H1 (cell line): ENCODE measurements at regions not wholly inside any gene's neighbourhood (a gene's known extent, or its start where the extent isn't known, plus 50 kb on each side); places are given as distances from the start of the nearest gene placed in this dataset.

ENCODE experiments used
- CTCF ChIA-PET: fragments of 300-600 bp; sonication (Branson Sonifier 250); formaldehyde crosslinking; loops from one replicate; lab custom pipeline; 2021; ENCODE audit not compliant: partially characterized antibody; lab: Charles Lee
- POLR2A ChIA-PET: fragments of 300-600 bp; sonication (Branson Sonifier 250); formaldehyde crosslinking; loops from one replicate; lab custom pipeline; 2021; ENCODE audit warnings: inconsistent platforms; ENCODE audit not compliant: partially characterized antibody; lab: Charles Lee
- DNase-seq, 2 experiments: peaks; one replicate each; pipeline versions ENCODE4 v3.0.0 to v3.0.0-alpha.2; 2010 to 2022; ENCODE audit warnings: low spot score in 2 of 2, low read depth in 1 of 2, mixed read lengths in 1 of 2
- FAIRE-seq: peaks from 2 replicates; lab custom pipeline; 2011; peaks lifted over from hg19 to GRCh38; lab: Jason Lieb, UNC
- H2AFZ ChIP-seq: 2 replicates; pipeline ENCODE4 v1.8.1; 2012; ENCODE audit warnings: low read length, inconsistent platforms
- H2AK5ac ChIP-seq: 2 replicates; pipeline ENCODE4 v1.6.1; 2013; ENCODE audit warnings: low read depth, low read length
- H2BK120ac ChIP-seq: replicated peaks from 2 replicates; pipeline ENCODE3; 2013; ENCODE audit warnings: low read depth, low read length, inconsistent platforms
- H2BK12ac ChIP-seq: 2 replicates; pipeline ENCODE4 v1.6.1; 2013; ENCODE audit warnings: low read depth, low read length
- H2BK15ac ChIP-seq: 2 replicates; pipeline ENCODE4 v1.6.1; 2013; ENCODE audit warnings: low read length
- H2BK20ac ChIP-seq: 2 replicates; pipeline ENCODE4 v1.6.1; 2013; ENCODE audit warnings: low read length
- H2BK5ac ChIP-seq: 2 replicates; pipeline ENCODE4 v1.6.1; 2013; ENCODE audit warnings: low read depth, low read length
- H3K14ac ChIP-seq: 2 replicates; pipeline ENCODE4 v1.6.1; 2013; ENCODE audit warnings: inconsistent platforms; ENCODE audit not compliant: insufficient read length
- H3K18ac ChIP-seq: 2 replicates; pipeline ENCODE4 v1.6.1; 2013; ENCODE audit warnings: low read length; ENCODE audit errors: extremely low read depth
- H3K23ac ChIP-seq: 2 replicates; pipeline ENCODE4 v1.6.1; 2013; ENCODE audit warnings: inconsistent platforms; ENCODE audit not compliant: insufficient read length
- H3K23me2 ChIP-seq: 2 replicates; pipeline ENCODE4 v1.6.1; 2013; ENCODE audit warnings: low read depth, low read length
- H3K27ac ChIP-seq: 2 replicates; pipeline ENCODE4 v1.6.1; 2011; ENCODE audit warnings: low read depth, low read length, inconsistent platforms
- H3K27me3 ChIP-seq, 4 experiments: replicated peaks in 1 of 4; 1 replicate in 1 of 4; 2 replicates in 3 of 4; pipeline versions ENCODE4 v1.6.1 to v1.8.1; 2011 to 2013; ENCODE audit warnings: low read length in 3 of 4, mild to moderate bottlenecking in 3 of 4, inconsistent platforms in 2 of 4, mixed read lengths in 2 of 4, moderate library complexity in 1 of 4; ENCODE audit not compliant: control insufficient read depth in 3 of 4, insufficient read depth in 3 of 4; ENCODE audit errors: extremely low read depth in 1 of 4
- H3K36me3 ChIP-seq, 4 experiments: 2 replicates each; pipeline versions ENCODE4 v1.6.1 to v1.8.1; 2011 to 2013; ENCODE audit warnings: mild to moderate bottlenecking in 4 of 4, low read length in 3 of 4, moderate library complexity in 2 of 4, control low read depth in 1 of 4, inconsistent platforms in 1 of 4; ENCODE audit not compliant: insufficient read depth in 4 of 4, control insufficient read depth in 2 of 4
- H3K4ac ChIP-seq: replicated peaks from 2 replicates; pipeline ENCODE3; 2013; ENCODE audit warnings: low read length, low read depth, mixed read lengths, inconsistent platforms; ENCODE audit not compliant: insufficient read length
- H3K4me1 ChIP-seq, 4 experiments: replicated peaks in 1 of 4; 1 replicate in 1 of 4; 2 replicates in 3 of 4; pipeline versions ENCODE4 v1.6.1 to v1.8.1; 2011 to 2013; ENCODE audit warnings: low read length in 3 of 4, inconsistent platforms in 2 of 4, mixed read lengths in 1 of 4; ENCODE audit not compliant: insufficient read depth in 4 of 4, control insufficient read depth in 3 of 4
- H3K4me2 ChIP-seq, 2 experiments: 2 replicates each; pipeline versions ENCODE4 v1.6.1 to v1.8.1; 2011 to 2013; ENCODE audit warnings: low read depth in 2 of 2, low read length in 2 of 2, control low read depth in 1 of 2, inconsistent platforms in 1 of 2, mild to moderate bottlenecking in 1 of 2; ENCODE audit not compliant: insufficient read depth in 1 of 2
- H3K4me3 ChIP-seq, 4 experiments: fragments of 200-600, 300-600 bp in 1 of 4; sonication (generic), shearing (Covaris generic), sonication (Bioruptor Twin) in 1 of 4; 2 replicates each; pipeline versions ENCODE4 v1.5.1 to v1.8.1; 2011 to 2016; ENCODE audit warnings: low read length in 4 of 4, low read depth in 3 of 4, control low read depth in 2 of 4, inconsistent platforms in 2 of 4, mild to moderate bottlenecking in 2 of 4, mixed read lengths in 1 of 4, moderate library complexity in 1 of 4; ENCODE audit not compliant: insufficient read depth in 2 of 4; ENCODE audit errors: extremely low read depth in 1 of 4
- H3K56ac ChIP-seq: replicated peaks from 2 replicates; pipeline ENCODE3; 2013; ENCODE audit warnings: low read depth, mild to moderate bottlenecking, mixed read lengths, low read length, inconsistent platforms; ENCODE audit not compliant: insufficient read length
- H3K79me1 ChIP-seq: 2 replicates; pipeline ENCODE4 v1.6.1; 2013; ENCODE audit warnings: low read depth, low read length, control low read depth
- H3K79me2 ChIP-seq, 2 experiments: 2 replicates each; pipeline versions ENCODE4 v1.6.1 to v1.8.1; 2012 to 2013; ENCODE audit warnings: low read length in 2 of 2, mild to moderate bottlenecking in 2 of 2, inconsistent platforms in 1 of 2; ENCODE audit not compliant: insufficient read depth in 2 of 2, control insufficient read depth in 1 of 2
- H3K9ac ChIP-seq, 4 experiments: replicated peaks in 1 of 4; 1 replicate in 1 of 4; 2 replicates in 3 of 4; pipeline versions ENCODE4 v1.6.1 to v1.8.1; 2011 to 2013; ENCODE audit warnings: low read depth in 3 of 4, low read length in 3 of 4, control low read depth in 2 of 4, mild to moderate bottlenecking in 2 of 4, moderate library complexity in 2 of 4, inconsistent platforms in 1 of 4; ENCODE audit errors: extremely low read depth in 1 of 4
- H3K9me3 ChIP-seq, 2 experiments: 2 replicates each; pipeline versions ENCODE4 v1.6.1 to v1.8.1; 2012 to 2013; ENCODE audit warnings: mild to moderate bottlenecking in 2 of 2, moderate library complexity in 2 of 2, control low read depth in 1 of 2, inconsistent platforms in 1 of 2, low read depth in 1 of 2, low read length in 1 of 2, mixed read lengths in 1 of 2; ENCODE audit not compliant: insufficient read depth in 2 of 2
- H4K20me1 ChIP-seq, 2 experiments: replicated peaks in 1 of 2; 2 replicates each; pipeline versions ENCODE3 to v1.8.1; 2011 to 2013; ENCODE audit warnings: inconsistent platforms in 2 of 2, low read length in 2 of 2, mild to moderate bottlenecking in 1 of 2; ENCODE audit not compliant: insufficient read depth in 2 of 2, control insufficient read depth in 1 of 2
- H4K5ac ChIP-seq: 2 replicates; pipeline ENCODE4 v1.6.1; 2013; ENCODE audit warnings: low read length, low read depth, mixed read lengths, inconsistent platforms; ENCODE audit not compliant: insufficient read length
- H4K8ac ChIP-seq: 2 replicates; pipeline ENCODE4 v1.8.0; 2013; ENCODE audit warnings: mild to moderate bottlenecking, moderate library complexity, low read length, inconsistent platforms; ENCODE audit not compliant: insufficient read depth; ENCODE audit errors: extremely low read depth
- H4K91ac ChIP-seq: replicated peaks from 2 replicates; pipeline ENCODE3; 2013; ENCODE audit warnings: low read length, mixed read lengths, inconsistent platforms; ENCODE audit not compliant: insufficient read length
- CEBPB ChIP-seq: IDR thresholded peaks from 2 replicates; pipeline ENCODE4 v1.6.1; 2012; ENCODE audit warnings: low read depth, low read length
- CHD1 ChIP-seq: IDR thresholded peaks from 2 replicates; pipeline ENCODE4 v1.6.1; 2012; ENCODE audit warnings: low read depth, low read length, improper control_type of control experiment
- EZH2 ChIP-seq: fragments of 200-600 bp; sonication (generic); IDR thresholded peaks from 2 replicates; pipeline ENCODE4 v1.7.1; 2012; ENCODE audit warnings: low read depth, mild to moderate bottlenecking, moderate library complexity, low read length, inconsistent platforms; ENCODE audit not compliant: severe bottlenecking
- GABPA ChIP-seq: IDR thresholded peaks from 2 replicates; pipeline ENCODE4 v1.6.1; 2011; ENCODE audit warnings: mild to moderate bottlenecking, low read length, moderate library complexity, borderline replicate concordance; ENCODE audit not compliant: insufficient read depth
- JUN ChIP-seq: IDR thresholded peaks from 2 replicates; pipeline ENCODE4 v1.6.1; 2011; ENCODE audit warnings: low read depth, mild to moderate bottlenecking, improper control_type of control experiment, low read length
- JUND ChIP-seq: IDR thresholded peaks from 2 replicates; pipeline ENCODE4 v1.6.1; 2011; ENCODE audit warnings: mild to moderate bottlenecking, improper control_type of control experiment, low read length
- KDM4A ChIP-seq: IDR thresholded peaks from one replicate; pipeline ENCODE4 v1.7.1; 2012; ENCODE audit warnings: low read depth, mild to moderate bottlenecking, moderate library complexity, low read length, inconsistent platforms; ENCODE audit not compliant: severe bottlenecking
- MAFK ChIP-seq: IDR thresholded peaks from 2 replicates; pipeline ENCODE4 v1.6.1; 2012; ENCODE audit warnings: low read depth, mild to moderate bottlenecking, improper control_type of control experiment, low read length
- NANOG ChIP-seq: IDR thresholded peaks from 2 replicates; pipeline ENCODE4 v1.6.1; 2011; ENCODE audit warnings: low read length, low read depth, mild to moderate bottlenecking, inconsistent platforms; ENCODE audit not compliant: insufficient read depth, poor library complexity, severe bottlenecking
- RAD21 ChIP-seq, 2 experiments: IDR thresholded peaks in 1 of 2; conservative IDR thresholded peaks in 1 of 2; 2 replicates each; pipeline ENCODE4 v1.6.1; 2011; ENCODE audit warnings: low read depth in 2 of 2, low read length in 2 of 2, improper control_type of control experiment in 1 of 2, inconsistent platforms in 1 of 2, mild to moderate bottlenecking in 1 of 2, moderate library complexity in 1 of 2
- RBBP5 ChIP-seq: IDR thresholded peaks from 2 replicates; pipeline ENCODE4 v1.7.1; 2012; ENCODE audit warnings: low read depth, mild to moderate bottlenecking, inconsistent platforms, low read length, moderate library complexity, borderline replicate concordance
- SIX5 ChIP-seq: IDR thresholded peaks from 2 replicates; pipeline ENCODE4 v1.6.1; 2011; ENCODE audit warnings: mild to moderate bottlenecking, low read depth, low read length
- ZNF274 ChIP-seq: IDR thresholded peaks from 2 replicates; pipeline ENCODE4 v1.7.0; 2012; ENCODE audit warnings: low read length, borderline replicate concordance; ENCODE audit errors: extremely low read depth
- WGBS, 2 experiments: shearing (Covaris generic) in 1 of 2; methylation state at CpG; one replicate each; pipeline versions ENCODE4 v1.1.6 to v1.1.7; 2013 to 2015; ENCODE audit warnings: low lambda C conversion rate in 2 of 2, mixed read lengths in 2 of 2, inconsistent platforms in 1 of 2, low coverage in 1 of 2, missing lambda C conversion rate in 1 of 2; ENCODE audit not compliant: insufficient replicate concordance in 2 of 2, insufficient coverage in 1 of 2, insufficient read length in 1 of 2; ENCODE audit errors: extremely low coverage in 1 of 2, missing lambda C conversion rate in 1 of 2; 5-methylcytosine and 5-hydroxymethylcytosine counted together
- TF ChIP-seq, protein P1 (sequence below): IDR thresholded peaks from 2 replicates; pipeline ENCODE4 v1.6.1; 2012; ENCODE audit warnings: inconsistent platforms

DNA sequence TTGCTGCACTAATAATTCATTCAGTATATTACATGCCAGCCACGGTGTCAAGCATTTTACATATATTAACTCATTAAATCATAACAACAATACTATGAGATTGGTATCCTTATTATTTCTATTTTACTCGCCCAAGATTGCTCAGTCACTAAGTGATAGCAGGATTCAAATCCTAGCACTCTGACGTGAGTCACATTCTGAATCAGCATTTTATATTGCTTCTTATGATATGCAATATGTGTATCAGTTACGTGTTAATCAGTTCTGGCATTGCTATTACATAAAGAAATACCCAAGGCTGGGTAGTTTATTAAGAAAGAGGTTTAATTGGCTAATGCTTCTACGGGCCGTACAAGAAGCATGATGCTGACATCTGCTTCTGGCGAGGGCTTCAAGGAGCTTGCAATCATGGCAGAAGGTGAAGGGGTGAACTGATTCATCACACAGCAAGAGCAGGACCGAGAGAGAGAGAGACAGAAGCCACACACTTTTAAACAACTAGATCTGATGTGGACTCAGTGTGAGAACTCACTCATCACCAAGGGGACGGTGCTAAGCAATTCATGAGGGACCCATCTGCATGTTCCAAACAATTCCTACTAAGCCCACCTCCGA is 166.5 kb upstream of the TMCO5A start:
- Histone ChIP-seq H3K14ac (no peak overlapping the region), H3K27me3 (no peaks in the 10 kb centered on the region), H2BK20ac (no peak overlapping the region), H2BK15ac (no peak overlapping the region), H3K18ac (no peak overlapping the region), H3K79me2 (no peaks in the 10 kb centered on the region), H3K4ac (no peak overlapping the region), H4K91ac (no peak overlapping the region), H3K27ac (no peak overlapping the region), H4K20me1 (no peaks in the 10 kb centered on the region), H3K79me1 (no peaks in the 10 kb centered on the region), H3K4me3 (no peak overlapping the region), H2BK5ac (no peak overlapping the region), H2AFZ (no peak overlapping the region), H2BK120ac (no peak overlapping the region), H2BK12ac (no peak overlapping the region), H3K23ac (no peak overlapping the region), H3K36me3 (no peaks in the 10 kb centered on the region), H3K56ac (no peak overlapping the region), H3K9ac (no peak overlapping the region), H3K9me3 (no peaks in the 10 kb centered on the region), H4K8ac (no peak overlapping the region), H4K5ac (no peak overlapping the region), H3K23me2 (no peaks in the 10 kb centered on the region), H2AK5ac (no peak overlapping the region), H3K4me1 (no peaks in the 10 kb centered on the region), H3K4me2 (no peak overlapping the region)
- DNase-seq, result no peak
- 92% methylated on average over 10 of the region's 10 CpGs; no CpG with 5 or more reads in 1 of the 2 experiments for WGBS, 2 experiments
- ChIA-PET CTCF (no interaction called here), POLR2A (no interaction called here)
- no peak for FAIRE-seq
- TF ChIP-seq EZH2 (no peak), ZNF274 (no peak), CEBPB (no peak), RAD21 (IDR thresholded peaks at IDR 0.05 in 1 of 2, conservative IDR thresholded peaks at IDR 0.05 in 1 of 2; ENCODE audit: low read depth in 2 of 2, low read length in 2 of 2) (no peak), RBBP5 (no peak), CHD1 (no peak), SIX5 (no peak), GABPA (no peak), KDM4A (no peak), JUN (no peak), NANOG (no peak), MAFK (no peak), JUND (no peak)
- TF ChIP-seq, protein P1, sequence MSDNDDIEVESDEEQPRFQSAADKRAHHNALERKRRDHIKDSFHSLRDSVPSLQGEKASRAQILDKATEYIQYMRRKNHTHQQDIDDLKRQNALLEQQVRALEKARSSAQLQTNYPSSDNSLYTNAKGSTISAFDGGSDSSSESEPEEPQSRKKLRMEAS, result no peak
